ENCODE measurements at regions not wholly inside any gene's neighbourhood (a gene's known extent, or its start where the extent isn't known, plus 50 kb on each side); places are given as distances from the start of the nearest gene placed in this dataset.

- no peak for DNase-seq (ENCODE audit: low spot score)
- no peak for TF ChIP-seq CTCF (IDR thresholded peaks at IDR 0.05)
- Histone ChIP-seq H3K4me3 (no peak overlapping the region), H3K27ac (no peak overlapping the region)
These were observed 630.2 kb downstream of the UQCRFS1 start for GRCh38 chr19:28582796-28583195.

- Histone ChIP-seq H3K4me3 (no peak overlapping the region), H3K27ac (no peak overlapping the region)
- peak; percentile 46 for DNase-seq (ENCODE audit: low spot score)
- TF ChIP-seq CTCF (IDR thresholded peaks at IDR 0.05): no peak
These were observed 630.6 kb downstream of the UQCRFS1 start for GRCh38 chr19:28582344-28582743.

GRCh38 chr19:28581468-28581770 lies 631.5 kb downstream of the UQCRFS1 start:
- no peak overlapping the region for H3K27ac ChIP-seq
- DNase-seq (ENCODE audit: low spot score): no peak
- no peak for TF ChIP-seq CTCF (IDR thresholded peaks at IDR 0.05)
- H3K4me3 ChIP-seq: no peak overlapping the region

GRCh38 chr19:28578786-28579505 lies 634.0 kb downstream of the UQCRFS1 start:
- no peak for TF ChIP-seq CTCF (IDR thresholded peaks at IDR 0.05)
- Histone ChIP-seq H3K4me3 (no peak overlapping the region), H3K27ac (no peak overlapping the region)
- peak; percentile 61 for DNase-seq (ENCODE audit: low spot score)

- TF ChIP-seq CTCF (IDR thresholded peaks at IDR 0.05): no peak
- peak; percentile 19 for DNase-seq (ENCODE audit: low spot score)
- no peak overlapping the region for H3K4me3 ChIP-seq
- no peak overlapping the region for H3K27ac ChIP-seq
These were observed 634.7 kb downstream of the UQCRFS1 start for GRCh38 chr19:28578208-28578607.

- no peak overlapping the region for H3K27ac ChIP-seq
- no peak overlapping the region for H3K4me3 ChIP-seq
- peak; percentile 52 for DNase-seq (ENCODE audit: low spot score)
- TF ChIP-seq CTCF (IDR thresholded peaks at IDR 0.05): no peak
These were observed 635.3 kb downstream of the UQCRFS1 start for GRCh38 chr19:28577666-28578065.

GRCh38 chr19:28577233-28577632 lies 635.7 kb downstream of the UQCRFS1 start:
- H3K27ac ChIP-seq: no peak overlapping the region
- peak; percentile 8 for DNase-seq (ENCODE audit: low spot score)
- no peak for TF ChIP-seq CTCF (IDR thresholded peaks at IDR 0.05)
- no peak overlapping the region for H3K4me3 ChIP-seq

Measured in coronary artery (tissue), 2 donors.